ENCODE measurements at regions not wholly inside any gene's neighbourhood (a gene's known extent, or its start where the extent isn't known, plus 50 kb on each side); places are given as distances from the start of the nearest gene placed in this dataset.

DNA sequence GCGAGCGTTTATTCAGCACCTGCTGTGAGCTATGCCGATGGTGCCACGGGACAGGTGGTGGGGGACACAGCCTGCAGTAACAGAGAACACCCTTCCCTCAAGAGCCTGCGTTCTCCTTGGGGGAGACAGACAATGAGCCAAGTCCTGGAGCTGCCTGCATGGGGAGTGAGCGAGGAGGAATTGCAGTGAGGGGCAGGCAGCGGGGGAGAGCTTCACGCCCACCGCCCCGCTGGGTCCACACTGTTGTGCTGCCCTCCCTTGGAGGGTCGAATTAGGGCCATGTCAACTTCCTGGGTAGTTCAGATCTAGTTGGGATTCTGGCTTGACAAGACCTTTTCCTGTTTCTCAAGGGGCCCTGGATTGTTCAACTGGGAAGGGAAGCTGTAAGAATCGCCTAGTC lies 55.5 kb upstream of the N4BP3 start:
- intact Hi-C loops (cut with micrococcal nuclease) = no loop called here

More for the DNA sequence above, 55.5 kb upstream of the N4BP3 start:
- in situ Hi-C loops (cut with MboI; ENCODE audit: low sequenced_read_pairs) = loop anchor here (25.0 kb wide), 1 partner anchor 446 kb away; the partner anchor contains the start of gene B4GALT7
- H3K4ac ChIP-seq (ENCODE audit: low read depth, low read length) = no peak overlapping the region
- peaks cover 4% of the 10 kb centered on the region for H3K27me3 ChIP-seq (ENCODE audit: control insufficient read depth, insufficient read depth, low read length)
- H3K4me2 ChIP-seq (ENCODE audit: low read depth, low read length) = no peak overlapping the region
- H4K5ac ChIP-seq (ENCODE audit: low read depth, low read length) = no peak overlapping the region
- no peak overlapping the region for H2BK20ac ChIP-seq (ENCODE audit: low read depth, low read length)
- H3K9me1 ChIP-seq (ENCODE audit: insufficient read depth, low read length) = no peaks in the 10 kb centered on the region
- H3K56ac ChIP-seq (ENCODE audit: extremely low read depth, insufficient read depth, low read length) = no peak overlapping the region
- H3K9ac ChIP-seq (ENCODE audit: low read depth, low read length) = no peak overlapping the region
- no peak overlapping the region for H2AFZ ChIP-seq (replicated peaks; ENCODE audit: low read length, poor library complexity)
- H3K18ac ChIP-seq (ENCODE audit: low read depth, low read length) = no peak overlapping the region
- CTCF ChIA-PET = no interaction called here
- no peak overlapping the region for H2BK5ac ChIP-seq (ENCODE audit: low read depth, low read length, poor library complexity, severe bottlenecking)
- no CpG with 5 or more reads among the region's 12 CpGs for WGBS, 2 experiments (ENCODE audit: extremely low coverage in 2 of 2, insufficient read length in 1 of 2)
- DNase-seq = no peak
- no peak overlapping the region for H2AK9ac ChIP-seq (replicated peaks; ENCODE audit: low read depth, low read length, poor library complexity)
- H4K8ac ChIP-seq (ENCODE audit: low read depth in 2 of 2, low read length in 2 of 2) = no peak overlapping the region
- H3K79me1 ChIP-seq (ENCODE audit: low read depth in 1 of 2, low read length in 2 of 2) = no peaks in the 10 kb centered on the region
- POLR2A ChIA-PET (ENCODE audit: unreplicated experiment) = no interaction called here
- TF ChIP-seq RAD21 (IDR thresholded peaks at IDR 0.05; ENCODE audit: low read length) (no peak), MAZ (IDR thresholded peaks at IDR 0.05; ENCODE audit: borderline replicate concordance, low read depth, low read length) (no peak), NFE2L2 (IDR thresholded peaks at IDR 0.05; ENCODE audit: low read depth, low read length) (no peak), CEBPB (IDR thresholded peaks at IDR 0.05; ENCODE audit: low read depth, low read length) (no peak), RFX5 (IDR thresholded peaks at IDR 0.05; ENCODE audit: low read depth, low read length) (no peak), RCOR1 (IDR thresholded peaks at IDR 0.05; ENCODE audit: insufficient replicate concordance, low read length) (no peak), BHLHE40 (IDR thresholded peaks at IDR 0.05; ENCODE audit: low read depth, low read length) (no peak), SMC3 (IDR thresholded peaks at IDR 0.05; ENCODE audit: low read depth, low read length) (no peak), MXI1 (IDR thresholded peaks at IDR 0.05; ENCODE audit: borderline replicate concordance, low read depth, low read length) (no peak), FOS (IDR thresholded peaks at IDR 0.05; ENCODE audit: low read depth, low read length) (no peak), MAFK (IDR thresholded peaks at IDR 0.05; ENCODE audit: low read depth, low read length) (no peak), POLR2A (IDR thresholded peaks at IDR 0.05; ENCODE audit: low read depth, low read length) (no peak)
- TF ChIP-seq, protein P1, sequence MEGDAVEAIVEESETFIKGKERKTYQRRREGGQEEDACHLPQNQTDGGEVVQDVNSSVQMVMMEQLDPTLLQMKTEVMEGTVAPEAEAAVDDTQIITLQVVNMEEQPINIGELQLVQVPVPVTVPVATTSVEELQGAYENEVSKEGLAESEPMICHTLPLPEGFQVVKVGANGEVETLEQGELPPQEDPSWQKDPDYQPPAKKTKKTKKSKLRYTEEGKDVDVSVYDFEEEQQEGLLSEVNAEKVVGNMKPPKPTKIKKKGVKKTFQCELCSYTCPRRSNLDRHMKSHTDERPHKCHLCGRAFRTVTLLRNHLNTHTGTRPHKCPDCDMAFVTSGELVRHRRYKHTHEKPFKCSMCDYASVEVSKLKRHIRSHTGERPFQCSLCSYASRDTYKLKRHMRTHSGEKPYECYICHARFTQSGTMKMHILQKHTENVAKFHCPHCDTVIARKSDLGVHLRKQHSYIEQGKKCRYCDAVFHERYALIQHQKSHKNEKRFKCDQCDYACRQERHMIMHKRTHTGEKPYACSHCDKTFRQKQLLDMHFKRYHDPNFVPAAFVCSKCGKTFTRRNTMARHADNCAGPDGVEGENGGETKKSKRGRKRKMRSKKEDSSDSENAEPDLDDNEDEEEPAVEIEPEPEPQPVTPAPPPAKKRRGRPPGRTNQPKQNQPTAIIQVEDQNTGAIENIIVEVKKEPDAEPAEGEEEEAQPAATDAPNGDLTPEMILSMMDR (conservative IDR thresholded peaks at IDR 0.05; ENCODE audit: low read depth, low read length) = no peak
- TF ChIP-seq, protein P2, sequence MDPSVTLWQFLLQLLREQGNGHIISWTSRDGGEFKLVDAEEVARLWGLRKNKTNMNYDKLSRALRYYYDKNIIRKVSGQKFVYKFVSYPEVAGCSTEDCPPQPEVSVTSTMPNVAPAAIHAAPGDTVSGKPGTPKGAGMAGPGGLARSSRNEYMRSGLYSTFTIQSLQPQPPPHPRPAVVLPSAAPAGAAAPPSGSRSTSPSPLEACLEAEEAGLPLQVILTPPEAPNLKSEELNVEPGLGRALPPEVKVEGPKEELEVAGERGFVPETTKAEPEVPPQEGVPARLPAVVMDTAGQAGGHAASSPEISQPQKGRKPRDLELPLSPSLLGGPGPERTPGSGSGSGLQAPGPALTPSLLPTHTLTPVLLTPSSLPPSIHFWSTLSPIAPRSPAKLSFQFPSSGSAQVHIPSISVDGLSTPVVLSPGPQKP (IDR thresholded peaks at IDR 0.05; ENCODE audit: borderline replicate concordance, low read depth, low read length) = no peak
- TF ChIP-seq, protein P3, sequence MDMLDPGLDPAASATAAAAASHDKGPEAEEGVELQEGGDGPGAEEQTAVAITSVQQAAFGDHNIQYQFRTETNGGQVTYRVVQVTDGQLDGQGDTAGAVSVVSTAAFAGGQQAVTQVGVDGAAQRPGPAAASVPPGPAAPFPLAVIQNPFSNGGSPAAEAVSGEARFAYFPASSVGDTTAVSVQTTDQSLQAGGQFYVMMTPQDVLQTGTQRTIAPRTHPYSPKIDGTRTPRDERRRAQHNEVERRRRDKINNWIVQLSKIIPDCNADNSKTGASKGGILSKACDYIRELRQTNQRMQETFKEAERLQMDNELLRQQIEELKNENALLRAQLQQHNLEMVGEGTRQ (IDR thresholded peaks at IDR 0.05; ENCODE audit: low read depth, low read length) = no peak
- BruUV-seq (replicated peaks) = no TSS peak
- no peaks in the 10 kb centered on the region for H3K36me3 ChIP-seq (ENCODE audit: control insufficient read depth, insufficient read depth, low read length)
- ATAC-seq (ENCODE audit: low read depth) = no peak
- no peak overlapping the region for H3K14ac ChIP-seq (replicated peaks; ENCODE audit: low read depth, low read length)
- H4K20me1 ChIP-seq (ENCODE audit: insufficient read depth, low read length) = no peaks in the 10 kb centered on the region
- H3K9me3 ChIP-seq (ENCODE audit: control insufficient read depth, insufficient read depth, low read length) = no peaks in the 10 kb centered on the region
- no peak overlapping the region for H2BK15ac ChIP-seq (ENCODE audit: low read depth, low read length)
- H2BK120ac ChIP-seq (ENCODE audit: low read depth, low read length) = no peak overlapping the region
- dilution Hi-C loops (cut with HindIII; ENCODE audit: low sequenced_read_pairs, unreplicated experiment) = no loop called here
- H3K4me1 ChIP-seq (ENCODE audit: control insufficient read depth, insufficient read depth, low read length) = no peaks in the 10 kb centered on the region
- H3K4me3 ChIP-seq (ENCODE audit: insufficient read depth, low read depth, low read length) = no peak overlapping the region
- no peak overlapping the region for H3K23ac ChIP-seq (ENCODE audit: low read depth, low read length)
- no peak overlapping the region for H2AK5ac ChIP-seq (ENCODE audit: low read depth, low read length)
- no peak overlapping the region for H4K91ac ChIP-seq (ENCODE audit: insufficient read depth, low read depth, low read length)
- H3K27ac ChIP-seq (ENCODE audit: insufficient read depth, low read length) = no peak overlapping the region

Data from IMR-90 (cell line).